ENCODE measurements at regions not wholly inside any gene's neighbourhood (a gene's known extent, or its start where the extent isn't known, plus 50 kb on each side); places are given as distances from the start of the nearest gene placed in this dataset.

DNA sequence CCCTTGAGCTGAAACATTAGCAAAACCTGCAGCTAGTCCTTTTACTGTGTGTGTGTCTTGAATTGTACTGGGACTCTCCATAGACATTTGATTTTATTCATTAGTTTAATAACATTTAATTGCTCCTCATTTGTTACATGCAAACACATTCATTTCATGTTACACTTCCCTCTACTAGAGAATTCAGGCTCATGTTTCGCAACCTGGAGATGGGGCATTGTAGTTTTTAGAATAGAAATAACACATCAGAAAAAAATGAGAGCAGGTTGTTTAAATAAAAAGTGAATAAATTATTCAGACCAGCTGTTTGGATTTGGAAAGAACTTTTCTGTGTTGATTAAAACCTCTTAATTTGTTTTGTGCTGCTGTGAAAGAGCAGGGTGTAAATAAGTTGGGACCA, 243.9 kb downstream of the ETV1 start:
- Histone ChIP-seq H3K4me3 (ENCODE audit: low read depth, low read length, poor library complexity, severe bottlenecking) (no peak overlapping the region), H4K20me1 (ENCODE audit: insufficient read depth, low read length) (no peaks in the 10 kb centered on the region), H3K4me1 (ENCODE audit: insufficient read depth, low read length, poor library complexity, severe bottlenecking) (no peaks in the 10 kb centered on the region), H2AFZ (ENCODE audit: low read length) (no peak overlapping the region), H3K9me3 (ENCODE audit: low read length) (no peaks in the 10 kb centered on the region; the same call in 1 of the 2 replicates), H3K27ac (ENCODE audit: low read depth, low read length, poor library complexity, severe bottlenecking) (no peak overlapping the region), H3K4me2 (ENCODE audit: low read length) (no peak overlapping the region), H3K9me2 (ENCODE audit: insufficient read depth, low read length) (no peaks in the 10 kb centered on the region), H3K79me2 (ENCODE audit: insufficient read depth, low read depth, low read length) (no peaks in the 10 kb centered on the region), H3K36me3 (ENCODE audit: insufficient read depth, low read length) (no peaks in the 10 kb centered on the region)
- DNase-seq (ENCODE audit: low spot score): no peak
- TF ChIP-seq, protein P1, sequence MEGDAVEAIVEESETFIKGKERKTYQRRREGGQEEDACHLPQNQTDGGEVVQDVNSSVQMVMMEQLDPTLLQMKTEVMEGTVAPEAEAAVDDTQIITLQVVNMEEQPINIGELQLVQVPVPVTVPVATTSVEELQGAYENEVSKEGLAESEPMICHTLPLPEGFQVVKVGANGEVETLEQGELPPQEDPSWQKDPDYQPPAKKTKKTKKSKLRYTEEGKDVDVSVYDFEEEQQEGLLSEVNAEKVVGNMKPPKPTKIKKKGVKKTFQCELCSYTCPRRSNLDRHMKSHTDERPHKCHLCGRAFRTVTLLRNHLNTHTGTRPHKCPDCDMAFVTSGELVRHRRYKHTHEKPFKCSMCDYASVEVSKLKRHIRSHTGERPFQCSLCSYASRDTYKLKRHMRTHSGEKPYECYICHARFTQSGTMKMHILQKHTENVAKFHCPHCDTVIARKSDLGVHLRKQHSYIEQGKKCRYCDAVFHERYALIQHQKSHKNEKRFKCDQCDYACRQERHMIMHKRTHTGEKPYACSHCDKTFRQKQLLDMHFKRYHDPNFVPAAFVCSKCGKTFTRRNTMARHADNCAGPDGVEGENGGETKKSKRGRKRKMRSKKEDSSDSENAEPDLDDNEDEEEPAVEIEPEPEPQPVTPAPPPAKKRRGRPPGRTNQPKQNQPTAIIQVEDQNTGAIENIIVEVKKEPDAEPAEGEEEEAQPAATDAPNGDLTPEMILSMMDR (conservative IDR thresholded peaks at IDR 0.05; ENCODE audit: low read length): no peak
- TF ChIP-seq EZH2phosphoT487 (IDR thresholded peaks at IDR 0.05; ENCODE audit: borderline replicate concordance, low read depth, low read length): no peak
- POLR2A ChIA-PET: no interaction called here
- intact Hi-C loops (cut with micrococcal nuclease; ENCODE audit: unreplicated experiment): no loop called here
- CTCF ChIA-PET (ENCODE audit: unreplicated experiment): no interaction called here
- BruUV-seq (replicated peaks): no TSS peak

DNA sequence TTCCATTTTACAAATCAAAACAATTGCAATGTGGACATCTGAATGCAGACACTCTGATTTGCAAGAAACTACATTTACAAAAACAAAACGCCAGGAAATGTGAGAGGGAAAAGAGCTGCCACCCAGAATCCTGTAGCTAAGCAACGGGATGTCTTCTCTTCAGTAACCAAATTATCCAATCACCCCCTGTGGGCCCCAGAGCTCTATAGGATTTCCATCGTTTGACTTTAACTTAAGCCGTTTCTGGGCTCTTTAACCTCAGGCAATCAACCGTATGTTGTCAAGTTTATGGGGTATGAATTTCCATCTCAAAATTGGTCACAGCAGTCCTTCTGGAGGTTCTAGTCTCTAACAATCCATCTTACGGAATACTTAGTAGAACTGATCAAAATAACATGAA, 240.5 kb downstream of the ETV1 start:
- intact Hi-C loops (cut with micrococcal nuclease; ENCODE audit: unreplicated experiment): no loop called here
- CTCF ChIA-PET (ENCODE audit: unreplicated experiment): no interaction called here
- H2AFZ ChIP-seq (ENCODE audit: low read length): no peak overlapping the region

DNA sequence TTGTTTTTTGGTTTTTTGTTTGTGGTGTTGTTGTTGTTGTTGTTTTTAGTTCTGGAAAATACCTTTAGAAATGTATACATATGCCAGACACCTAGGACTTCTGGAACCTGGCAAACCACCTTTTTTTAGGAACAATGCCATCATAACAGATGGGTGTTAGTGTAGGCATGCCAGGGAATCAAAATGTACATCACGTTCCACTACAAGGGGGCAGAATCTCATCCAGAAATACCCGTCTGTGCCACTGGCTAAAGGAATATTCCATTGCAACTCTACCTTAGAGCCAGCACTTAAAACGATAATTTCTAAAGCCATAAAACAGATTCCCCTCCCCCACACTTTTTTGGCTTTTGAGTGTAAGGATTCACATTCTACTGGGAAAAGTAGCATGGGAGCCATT, 239.8 kb downstream of the ETV1 start:
- no peak for TF ChIP-seq EZH2phosphoT487 (IDR thresholded peaks at IDR 0.05; ENCODE audit: borderline replicate concordance, low read depth, low read length)
- TF ChIP-seq, protein P1 (conservative IDR thresholded peaks at IDR 0.05; ENCODE audit: low read length): no peak
- no peak overlapping the region for H3K4me2 ChIP-seq (ENCODE audit: low read length)
- no TSS peak for BruUV-seq (replicated peaks)
- no peaks in the 10 kb centered on the region for H3K4me1 ChIP-seq (ENCODE audit: insufficient read depth, low read length, poor library complexity, severe bottlenecking)
- H3K79me2 ChIP-seq (ENCODE audit: insufficient read depth, low read depth, low read length): no peaks in the 10 kb centered on the region
- no peaks in the 10 kb centered on the region for H4K20me1 ChIP-seq (ENCODE audit: insufficient read depth, low read length)
- H3K4me3 ChIP-seq (ENCODE audit: low read depth, low read length, poor library complexity, severe bottlenecking): no peak overlapping the region
- H3K36me3 ChIP-seq (ENCODE audit: insufficient read depth, low read length): no peaks in the 10 kb centered on the region
- ChIA-PET CTCF (ENCODE audit: unreplicated experiment) (no interaction called here), POLR2A (no interaction called here)
- no peak overlapping the region for H3K27ac ChIP-seq (ENCODE audit: low read depth, low read length, poor library complexity, severe bottlenecking)
- no peak overlapping the region for H2AFZ ChIP-seq (ENCODE audit: low read length)
- H3K9me2 ChIP-seq (ENCODE audit: insufficient read depth, low read length): no peaks in the 10 kb centered on the region
- no peaks in the 10 kb centered on the region; the same call in 1 of the 2 replicates for H3K9me3 ChIP-seq (ENCODE audit: low read length)
- DNase-seq (ENCODE audit: low spot score): no peak
- intact Hi-C loops (cut with micrococcal nuclease; ENCODE audit: unreplicated experiment): no loop called here

More for the DNA sequence above, 240.5 kb downstream of the ETV1 start:
- Histone ChIP-seq H4K20me1 (ENCODE audit: insufficient read depth, low read length) (no peaks in the 10 kb centered on the region), H3K4me1 (ENCODE audit: insufficient read depth, low read length, poor library complexity, severe bottlenecking) (no peaks in the 10 kb centered on the region), H3K27ac (ENCODE audit: low read depth, low read length, poor library complexity, severe bottlenecking) (no peak overlapping the region), H3K4me2 (ENCODE audit: low read length) (no peak overlapping the region), H3K36me3 (ENCODE audit: insufficient read depth, low read length) (no peaks in the 10 kb centered on the region), H3K4me3 (ENCODE audit: low read depth, low read length, poor library complexity, severe bottlenecking) (no peak overlapping the region), H3K79me2 (ENCODE audit: insufficient read depth, low read depth, low read length) (no peaks in the 10 kb centered on the region), H3K9me3 (ENCODE audit: low read length) (no peaks in the 10 kb centered on the region; the same call in 1 of the 2 replicates), H3K9me2 (ENCODE audit: insufficient read depth, low read length) (no peaks in the 10 kb centered on the region)
- POLR2A ChIA-PET: no interaction called here
- TF ChIP-seq, protein P1 (conservative IDR thresholded peaks at IDR 0.05; ENCODE audit: low read length): no peak
- TF ChIP-seq EZH2phosphoT487 (IDR thresholded peaks at IDR 0.05; ENCODE audit: borderline replicate concordance, low read depth, low read length): no peak
- DNase-seq (ENCODE audit: low spot score): no peak
- BruUV-seq (replicated peaks): no TSS peak

All from OCI-LY7 (cell line).